ENCODE measurements at regions not wholly inside any gene's neighbourhood (a gene's known extent, or its start where the extent isn't known, plus 50 kb on each side); places are given as distances from the start of the nearest gene placed in this dataset.
"Not testable (repeated sequence)": the region's sequence is repeated elsewhere in the genome, so short reads cannot be mapped to it uniquely, and the experiment has no call there.

GRCh38 chr7:81469153-81469868, 300.5 kb downstream of the HGF start:
- no peak overlapping the region for H3K4me3 Mint-ChIP-seq
- intact Hi-C loops (cut with DNase I, micrococcal nuclease) = loop anchor here in 1 of 2 experiments (10.0 kb wide), 1 partner anchor 555 kb away; the partner anchor contains the start of gene SEMA3C
- DNase-seq (no peak), ATAC-seq (no peak)
- H3K9me3 Mint-ChIP-seq (ENCODE audit: low read depth) = no peaks in the 10 kb centered on the region
- no peaks in the 10 kb centered on the region for H3K36me3 Mint-ChIP-seq (ENCODE audit: low read depth)
- no peaks in the 10 kb centered on the region for H3K27me3 Mint-ChIP-seq
- no peaks in the 10 kb centered on the region for H3K4me1 Mint-ChIP-seq
- H3K27ac Mint-ChIP-seq = no peak overlapping the region
- ChIA-PET CTCF (interaction anchor here (0.7 to 2.8 kb wide), 5 partner anchors 13 to 1040 kb away, joined by 3 to 13 read pairs (median 3); no protein-coding TSS in a partner anchor), POLR2A (no interaction called here)

- Mint-ChIP-seq H3K4me1 (no peaks in the 10 kb centered on the region), H3K27me3 (no peaks in the 10 kb centered on the region), H3K9me3 (ENCODE audit: low read depth) (no peaks in the 10 kb centered on the region), H3K27ac (no peak overlapping the region), H3K36me3 (ENCODE audit: low read depth) (no peaks in the 10 kb centered on the region), H3K4me3 (no peak overlapping the region)
- POLR2A ChIA-PET = interaction anchor here (0.6 kb wide), 1 partner anchor 536 kb away, joined by 7 read pairs; no protein-coding TSS in a partner anchor
- CTCF ChIA-PET = interaction anchor here (0.7 to 2.8 kb wide), 3 partner anchors 14 to 770 kb away, joined by 3 to 13 read pairs (median 4); no protein-coding TSS in a partner anchor
- DNase-seq = no peak
- ATAC-seq = no peak
- intact Hi-C loops (cut with DNase I, micrococcal nuclease) = loop anchor here in 1 of 2 experiments (10.0 kb wide), 1 partner anchor 554 kb away; the partner anchor contains the start of gene SEMA3C
Measured at GRCh38 chr7:81468526-81468925, 301.3 kb downstream of the HGF start.

GRCh38 chr7:81467964-81468363, 301.9 kb downstream of the HGF start:
- ATAC-seq (no peak), DNase-seq (no peak)
- no peaks in the 10 kb centered on the region for H3K4me1 Mint-ChIP-seq
- no peak overlapping the region for H3K4me3 Mint-ChIP-seq
- H3K27ac Mint-ChIP-seq = no peak overlapping the region
- ChIA-PET CTCF (interaction anchor here (0.7 to 2.8 kb wide), 3 partner anchors 15 to 770 kb away, joined by 3 to 13 read pairs (median 4); no protein-coding TSS in a partner anchor), POLR2A (interaction anchor here (0.6 kb wide), 1 partner anchor 536 kb away, joined by 7 read pairs; no protein-coding TSS in a partner anchor)
- intact Hi-C loops (cut with DNase I, micrococcal nuclease) = loop anchor here in 1 of 2 experiments (10.0 kb wide), 1 partner anchor 553 kb away; the partner anchor contains the start of gene SEMA3C
- H3K9me3 Mint-ChIP-seq (ENCODE audit: low read depth) = no peaks in the 10 kb centered on the region
- H3K36me3 Mint-ChIP-seq (ENCODE audit: low read depth) = no peaks in the 10 kb centered on the region
- no peaks in the 10 kb centered on the region for H3K27me3 Mint-ChIP-seq

GRCh38 chr7:81462672-81463071, 307.2 kb downstream of the HGF start:
- Mint-ChIP-seq H3K27me3 (no peaks in the 10 kb centered on the region), H3K9me3 (ENCODE audit: low read depth) (no peaks in the 10 kb centered on the region), H3K27ac (no peak overlapping the region), H3K36me3 (ENCODE audit: low read depth) (no peaks in the 10 kb centered on the region), H3K4me1 (no peaks in the 10 kb centered on the region), H3K4me3 (no peak overlapping the region)
- POLR2A ChIA-PET = no interaction called here
- DNase-seq = no peak
- CTCF ChIA-PET = interaction anchor here (1.0 kb wide), 1 partner anchor 22 kb away, joined by 3 read pairs; no protein-coding TSS in a partner anchor
- ATAC-seq = no peak
- intact Hi-C loops (cut with DNase I, micrococcal nuclease) = loop anchor here in 1 of 2 experiments (10.0 kb wide), 1 partner anchor 548 kb away; the partner anchor contains the start of gene SEMA3C

GRCh38 chr7:81460250-81461045, 309.4 kb downstream of the HGF start:
- ChIA-PET CTCF (no interaction called here), POLR2A (no interaction called here)
- intact Hi-C loops (cut with DNase I, micrococcal nuclease) = loop anchor here in 1 of 2 experiments (10.0 kb wide), 1 partner anchor 546 kb away; the partner anchor contains the start of gene SEMA3C
- H3K27me3 Mint-ChIP-seq = no peaks in the 10 kb centered on the region
- no peaks in the 10 kb centered on the region for H3K36me3 Mint-ChIP-seq (ENCODE audit: low read depth)
- H3K9me3 Mint-ChIP-seq (ENCODE audit: low read depth) = no peaks in the 10 kb centered on the region
- H3K4me1 Mint-ChIP-seq = no peaks in the 10 kb centered on the region
- DNase-seq (no peak), ATAC-seq (no peak)
- H3K27ac Mint-ChIP-seq = no peak overlapping the region
- H3K4me3 Mint-ChIP-seq = no peak overlapping the region

- Mint-ChIP-seq H3K4me3 (no peak overlapping the region), H3K36me3 (ENCODE audit: low read depth) (no peaks in the 10 kb centered on the region), H3K4me1 (no peaks in the 10 kb centered on the region), H3K9me3 (ENCODE audit: low read depth) (no peaks in the 10 kb centered on the region), H3K27me3 (no peaks in the 10 kb centered on the region), H3K27ac (no peak overlapping the region)
- ChIA-PET POLR2A (no interaction called here), CTCF (no interaction called here)
- ATAC-seq = no peak
- intact Hi-C loops (cut with DNase I, micrococcal nuclease) = no loop called here
- DNase-seq = no peak
Measured at GRCh38 chr7:81459485-81459884, 310.4 kb downstream of the HGF start.

- ChIA-PET CTCF (interaction anchor here (1.0 kb wide), 1 partner anchor 27 kb away, joined by 3 read pairs; no protein-coding TSS in a partner anchor), POLR2A (no interaction called here)
- Mint-ChIP-seq H3K4me1 (no peaks in the 10 kb centered on the region), H3K27me3 (no peaks in the 10 kb centered on the region), H3K36me3 (ENCODE audit: low read depth) (no peaks in the 10 kb centered on the region), H3K9me3 (ENCODE audit: low read depth) (no peaks in the 10 kb centered on the region), H3K27ac (no peak overlapping the region), H3K4me3 (no peak overlapping the region)
- intact Hi-C loops (cut with DNase I, micrococcal nuclease) = no loop called here
- ATAC-seq = no peak
- DNase-seq = no peak
Measured at GRCh38 chr7:81457852-81458522, 311.9 kb downstream of the HGF start.

- DNase-seq; H3K4me3 Mint-ChIP-seq; H3K27ac Mint-ChIP-seq; ATAC-seq; intact Hi-C loops (cut with DNase I, micrococcal nuclease); H3K27me3 Mint-ChIP-seq; CTCF ChIA-PET; POLR2A ChIA-PET; H3K4me1 Mint-ChIP-seq; H3K36me3 Mint-ChIP-seq (ENCODE audit: low read depth); H3K9me3 Mint-ChIP-seq (ENCODE audit: low read depth): not testable (repeated sequence)
Measured at GRCh38 chr7:81453770-81454169, 316.1 kb downstream of the HGF start.

GRCh38 chr7:81449105-81449504, 320.7 kb downstream of the HGF start:
- ChIA-PET CTCF (no interaction called here), POLR2A (no interaction called here)
- Mint-ChIP-seq H3K4me3 (no peak overlapping the region), H3K4me1 (no peaks in the 10 kb centered on the region), H3K27ac (no peak overlapping the region), H3K27me3 (no peaks in the 10 kb centered on the region), H3K36me3 (ENCODE audit: low read depth) (no peaks in the 10 kb centered on the region), H3K9me3 (ENCODE audit: low read depth) (no peaks in the 10 kb centered on the region)
- intact Hi-C loops (cut with DNase I, micrococcal nuclease) = no loop called here
- DNase-seq (no peak), ATAC-seq (no peak)

GRCh38 chr7:81447351-81447952, 322.4 kb downstream of the HGF start:
- ChIA-PET CTCF (no interaction called here), POLR2A (no interaction called here)
- H3K9me3 Mint-ChIP-seq (ENCODE audit: low read depth) = no peaks in the 10 kb centered on the region
- H3K4me1 Mint-ChIP-seq = no peaks in the 10 kb centered on the region
- no peak overlapping the region for H3K4me3 Mint-ChIP-seq
- intact Hi-C loops (cut with DNase I, micrococcal nuclease) = no loop called here
- H3K36me3 Mint-ChIP-seq (ENCODE audit: low read depth) = no peaks in the 10 kb centered on the region
- ATAC-seq = no peak
- no peak overlapping the region for H3K27ac Mint-ChIP-seq
- no peak for DNase-seq
- H3K27me3 Mint-ChIP-seq = no peaks in the 10 kb centered on the region

GRCh38 chr7:81446212-81446611, 323.6 kb downstream of the HGF start:
- Mint-ChIP-seq H3K4me3 (no peak overlapping the region), H3K27ac (no peak overlapping the region), H3K36me3 (ENCODE audit: low read depth) (no peaks in the 10 kb centered on the region), H3K9me3 (ENCODE audit: low read depth) (no peaks in the 10 kb centered on the region), H3K4me1 (no peaks in the 10 kb centered on the region), H3K27me3 (no peaks in the 10 kb centered on the region)
- CTCF ChIA-PET = interaction anchor here (0.6 kb wide), 1 partner anchor 14 kb away, joined by 3 read pairs; no protein-coding TSS in a partner anchor
- DNase-seq (no peak), ATAC-seq (no peak)
- POLR2A ChIA-PET = no interaction called here
- intact Hi-C loops (cut with DNase I, micrococcal nuclease) = no loop called here

Measured in activated CD4-positive, alpha-beta T cell treated with anti-CD3 and anti-CD28 coated beads for 36 hours (primary cell).